Left lobe of liver (tissue), 2 donors: ENCODE measurements at regions not wholly inside any gene's neighbourhood (a gene's known extent, or its start where the extent isn't known, plus 50 kb on each side); places are given as distances from the start of the nearest gene placed in this dataset.
A peak's percentile ranks its signal among the peaks of the same experiment; 100 is the strongest.
"Not testable (repeated sequence)": the region's sequence is repeated elsewhere in the genome, so short reads cannot be mapped to it uniquely, and the experiment has no call there.

Experiments used
- ATAC-seq: fragments of 200-7000 bp; cut with Tn5 transposase; one replicate; pipeline ENCODE4 v1.9.1; 2020; ENCODE audit warnings: mild to moderate bottlenecking, moderate library complexity
- DNase-seq: peaks from one replicate; pipeline ENCODE4 v3.0.0-alpha.2; 2020; ENCODE audit warnings: low spot score
- donor health status: DM: no; HTN: no; CAD: no; lungs with moderate emphysema.
- donor health status: DM: no; HTN: yes; CAD: no.

- ATAC-seq, result no peak
- DNase-seq, result no peak
Measured at GRCh38 chr14:35174342-35174741, 52.0 kb downstream of the PRORP start.

DNA sequence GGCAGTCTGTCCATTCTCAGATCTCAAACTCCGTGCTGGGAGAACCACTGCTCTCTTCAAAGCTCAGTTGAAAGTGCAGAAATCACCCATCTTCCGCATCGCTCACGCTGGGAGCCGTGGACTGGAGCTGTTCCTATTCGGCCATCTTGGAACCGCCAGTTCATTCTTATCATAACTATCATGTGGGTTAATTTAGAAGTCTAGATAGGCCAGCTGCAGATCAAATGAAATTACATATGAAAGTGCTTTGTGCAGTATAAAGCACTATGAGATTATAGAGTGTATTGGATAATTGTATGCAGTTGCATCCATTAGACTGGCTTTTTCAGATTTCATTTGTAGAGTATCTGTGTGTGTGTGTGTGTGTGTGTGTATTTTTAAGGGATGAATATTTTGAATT, 57.8 kb downstream of the PRORP start:
- DNase-seq (no peak), ATAC-seq (no peak)

DNA sequence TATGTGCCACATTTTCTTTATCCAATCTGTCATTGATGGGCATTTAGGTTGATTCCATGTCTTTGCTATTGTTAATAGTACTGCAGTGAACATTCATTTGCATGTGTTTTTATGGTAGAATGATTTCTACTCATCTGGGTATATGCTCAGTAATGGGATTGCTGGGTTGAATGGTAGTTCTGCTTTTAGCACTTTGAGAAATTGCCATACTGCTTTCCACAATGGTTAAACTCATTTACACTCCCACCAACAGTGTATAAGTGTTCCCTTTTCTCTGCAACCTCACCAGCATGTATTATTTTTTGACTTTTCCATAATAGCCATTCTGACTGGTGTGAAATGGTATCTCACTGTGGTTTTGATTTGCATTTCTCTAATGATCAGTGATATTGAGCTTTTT, 62.5 kb downstream of the PRORP start:
- DNase-seq, ATAC-seq: not testable (repeated sequence)

GRCh38 chr14:35189422-35189821, 67.1 kb downstream of the PRORP start:
- ATAC-seq (no peak), DNase-seq (no peak)

DNA sequence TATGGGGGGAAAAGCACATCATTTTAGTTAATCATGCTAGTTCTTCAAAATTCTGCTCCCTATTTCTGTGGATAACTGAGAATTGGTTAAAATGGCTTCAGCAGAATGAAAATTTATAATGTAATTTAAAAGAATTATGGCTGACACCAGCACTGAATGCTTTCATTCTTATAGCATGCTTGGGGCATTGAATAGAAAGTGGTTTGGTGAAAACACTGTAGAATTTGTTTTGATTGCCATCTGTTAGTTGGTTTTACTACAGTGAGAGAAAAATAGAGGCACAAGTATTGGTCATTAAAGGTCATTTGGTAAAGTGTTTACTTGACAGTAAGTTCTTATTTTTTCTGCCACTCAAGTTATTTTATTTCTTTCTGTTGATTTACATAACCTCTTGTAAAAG, 70.8 kb downstream of the PRORP start:
- ATAC-seq (no peak), DNase-seq (no peak)

- not testable (repeated sequence) for DNase-seq, ATAC-seq
Measured at GRCh38 chr14:35194183-35194582, 71.8 kb downstream of the PRORP start.

- ATAC-seq (no peak), DNase-seq (no peak)
Measured at GRCh38 chr14:35196571-35196970, 74.2 kb downstream of the PRORP start.

GRCh38 chr14:35197015-35197414, 74.7 kb downstream of the PRORP start:
- ATAC-seq (no peak), DNase-seq (no peak)

DNA sequence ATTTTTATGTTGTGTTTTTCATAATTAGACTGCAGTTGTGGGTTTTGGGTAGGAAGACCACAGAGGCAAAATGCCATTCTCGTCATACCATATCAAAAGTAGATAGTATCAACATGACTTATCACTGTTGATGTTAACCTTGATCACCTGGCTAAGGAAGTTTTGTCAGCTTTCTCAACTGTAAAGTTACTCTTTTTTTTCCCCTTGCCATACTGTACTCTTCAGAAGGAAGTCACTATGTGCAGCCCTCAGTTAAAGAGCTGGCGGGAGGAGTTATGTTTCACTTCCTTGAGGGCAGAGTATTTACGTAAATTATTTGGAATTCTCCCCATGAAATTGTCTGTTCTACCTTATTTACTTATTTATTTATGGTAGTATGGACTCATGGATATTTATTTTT, 78.7 kb downstream of the PRORP start:
- DNase-seq (no peak), ATAC-seq (no peak)

DNA sequence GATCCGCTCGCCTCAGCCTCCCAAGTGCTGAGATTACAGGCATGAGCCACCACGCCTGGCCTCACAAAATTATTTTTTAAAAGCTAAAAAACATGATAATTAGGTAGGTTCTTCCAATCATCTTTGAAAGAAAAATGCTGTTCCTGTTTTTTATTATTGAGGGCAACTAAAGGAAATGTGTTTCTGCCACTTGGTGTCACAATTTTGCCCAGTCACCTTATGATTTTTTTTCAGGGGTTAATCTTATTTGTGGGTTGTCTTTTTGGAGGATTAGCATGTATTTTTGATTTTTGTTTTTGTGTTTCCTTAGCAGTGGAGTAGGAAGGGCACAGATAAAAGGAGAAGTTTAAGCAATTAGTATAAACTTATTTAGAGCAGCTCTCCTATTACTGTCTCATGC, 79.8 kb downstream of the PRORP start:
- ATAC-seq (no peak), DNase-seq (no peak)

DNA sequence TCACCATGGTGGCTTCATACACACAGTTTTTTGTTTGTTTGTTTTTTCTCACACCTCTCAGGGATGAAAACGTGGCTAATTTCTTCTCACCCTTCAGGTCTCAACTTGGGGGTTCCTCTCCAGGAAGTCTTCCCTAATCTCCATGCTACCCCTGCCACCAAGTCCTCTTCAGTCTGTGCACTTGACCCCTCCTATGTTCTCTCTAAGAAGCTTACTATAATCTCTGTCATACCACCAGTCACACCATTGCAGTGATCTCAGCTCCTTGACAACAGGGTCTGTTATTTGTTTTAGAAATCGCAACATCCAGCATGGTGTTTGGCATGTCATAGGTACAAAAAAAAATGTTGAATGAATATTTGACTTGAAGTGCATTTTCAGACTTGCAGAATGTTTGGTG, 83.4 kb downstream of the PRORP start:
- no peak for ATAC-seq
- no peak for DNase-seq

DNA sequence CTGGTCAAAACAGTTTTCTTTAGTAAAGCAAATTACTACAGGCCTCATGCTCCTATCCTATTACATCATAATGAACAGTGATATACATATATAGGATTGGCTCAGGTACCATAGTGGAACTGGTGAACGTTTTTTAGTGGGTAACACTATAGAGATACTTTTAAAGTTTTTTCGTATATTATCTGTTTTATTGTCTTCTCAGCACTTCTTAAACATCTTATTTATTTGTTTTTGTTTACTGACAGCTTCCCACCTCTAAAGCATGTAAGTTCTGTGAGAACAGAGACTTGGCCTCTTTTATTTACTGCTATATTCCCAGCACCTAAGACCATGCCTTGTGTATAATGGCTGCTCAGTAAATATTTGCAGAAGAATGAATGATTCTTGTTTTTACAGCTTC, 81.1 kb upstream of the PSMA6 start:
- DNase-seq, result no peak
- ATAC-seq, result no peak

- DNase-seq (no peak), ATAC-seq (no peak)
Measured at GRCh38 chr14:35212471-35213142, 79.6 kb upstream of the PSMA6 start.

DNA sequence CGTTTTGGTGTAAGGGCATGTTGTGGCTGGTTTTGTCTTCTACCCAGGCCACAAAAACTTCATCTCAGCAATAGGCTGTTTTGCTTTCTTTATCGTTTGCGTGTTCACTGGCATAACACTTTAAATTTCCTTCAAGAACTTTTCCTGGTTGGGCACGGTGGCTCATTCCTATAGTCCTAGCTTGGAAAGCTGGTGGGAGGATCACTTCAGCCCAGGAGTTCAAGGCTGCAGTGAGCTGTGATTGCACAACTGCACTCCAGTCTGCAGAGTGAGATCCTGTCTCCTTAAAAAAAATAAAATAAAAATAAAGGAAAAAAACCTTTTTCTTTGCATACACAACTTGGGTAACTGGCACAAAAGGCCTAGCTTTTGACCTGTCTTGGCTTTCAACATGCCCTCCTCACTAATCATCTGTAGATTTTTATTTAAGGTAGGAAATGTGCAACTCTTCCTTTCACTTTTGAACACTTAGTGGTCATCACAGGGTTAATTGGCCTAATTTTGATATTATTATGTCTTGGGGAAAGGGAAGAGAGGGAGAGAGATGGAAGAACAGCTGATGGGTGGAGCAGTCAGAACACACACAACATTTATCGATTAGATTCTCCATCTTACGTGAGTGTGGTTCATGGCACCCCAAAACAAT, 78.9 kb upstream of the PSMA6 start:
- ATAC-seq, result peak; percentile 59
- no peak for DNase-seq

DNA sequence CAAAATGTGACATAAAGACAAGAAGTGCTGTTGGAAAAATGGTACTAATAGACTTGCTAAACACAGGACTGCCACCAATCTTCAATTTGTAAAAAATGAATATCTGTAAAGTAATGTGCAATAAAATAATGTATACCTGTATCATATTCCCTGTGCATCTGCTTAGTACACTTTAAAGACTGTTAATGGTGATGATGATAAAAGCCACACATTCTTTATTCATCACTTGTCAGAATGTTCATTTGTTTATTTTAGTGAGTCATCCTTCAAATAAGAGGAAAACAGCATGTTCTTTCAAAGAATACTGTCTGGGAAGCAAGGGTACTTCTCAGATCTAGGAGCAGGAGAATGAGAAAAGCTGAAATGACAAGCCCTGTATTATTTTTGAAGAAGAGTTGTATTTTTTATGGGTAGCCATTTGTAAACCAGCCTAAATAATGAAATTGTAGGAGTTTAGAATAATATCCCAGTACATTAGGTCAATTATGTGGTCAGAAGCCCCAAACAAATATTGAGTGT, 78.3 kb upstream of the PSMA6 start:
- DNase-seq (no peak), ATAC-seq (no peak)

GRCh38 chr14:35214402-35214801, 77.8 kb upstream of the PSMA6 start:
- ATAC-seq, DNase-seq: not testable (repeated sequence)

- DNase-seq (no peak), ATAC-seq (peak; percentile 92)
Measured at GRCh38 chr14:35215110-35215813, 76.9 kb upstream of the PSMA6 start.

DNA sequence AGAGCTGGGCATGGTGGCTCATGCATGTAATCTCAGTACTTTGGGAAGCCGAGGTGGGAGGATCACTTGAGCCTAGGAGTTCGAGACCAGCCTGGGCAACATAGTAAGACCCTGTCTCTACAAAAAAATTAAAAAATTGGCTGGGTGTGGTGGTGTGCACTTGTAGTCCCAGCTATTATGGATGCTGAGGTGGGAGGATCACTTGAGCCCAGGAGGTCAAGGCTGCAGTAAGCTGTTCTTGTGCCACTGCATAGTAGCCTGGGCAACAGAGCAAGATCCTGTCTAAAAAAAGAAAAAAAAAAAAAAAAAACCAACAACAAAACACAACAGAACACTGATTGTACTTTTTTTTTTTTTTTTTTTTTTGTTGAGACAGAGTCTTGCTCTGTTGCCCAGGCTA, 74.0 kb upstream of the PSMA6 start:
- not testable (repeated sequence) for DNase-seq, ATAC-seq

- DNase-seq (no peak), ATAC-seq (no peak)
Measured at GRCh38 chr14:35218963-35219362, 73.2 kb upstream of the PSMA6 start.

GRCh38 chr14:35220027-35220676, 72.0 kb upstream of the PSMA6 start:
- ATAC-seq, result no peak
- no peak for DNase-seq

GRCh38 chr14:35220920-35221319, 71.3 kb upstream of the PSMA6 start:
- ATAC-seq (no peak), DNase-seq (no peak)
